WERI-Rb-1 (cell line): ENCODE measurements at regions not wholly inside any gene's neighbourhood (a gene's known extent, or its start where the extent isn't known, plus 50 kb on each side); places are given as distances from the start of the nearest gene placed in this dataset.

Experiments
- DNase-seq: peaks from one replicate; pipeline ENCODE4 v3.0.0-alpha.2; 2020
- H3K27ac ChIP-seq: fragments of 250-450 bp; sonication (Bioruptor Pico); 2 replicates; pipeline ENCODE4 v1.5.1; 2020; ENCODE audit warnings: mild to moderate bottlenecking, moderate library complexity
- H3K27me3 ChIP-seq: fragments of 250-450 bp; sonication (Bioruptor Pico); 2 replicates; pipeline ENCODE4 v1.5.1; 2021; ENCODE audit warnings: mild to moderate bottlenecking, low read depth, moderate library complexity; ENCODE audit not compliant: insufficient read depth, severe bottlenecking
- H3K36me3 ChIP-seq: fragments of 250-450 bp; sonication (Bioruptor Pico); 2 replicates; pipeline ENCODE4 v1.5.1; 2020; ENCODE audit warnings: mild to moderate bottlenecking, moderate library complexity
- H3K4me3 ChIP-seq: 2 replicates; pipeline ENCODE4 v1.5.1; 2011; ENCODE audit warnings: low read depth, mild to moderate bottlenecking, control low read depth, low read length
- H3K9me3 ChIP-seq: fragments of 250-450 bp; sonication (Bioruptor Pico); 2 replicates; pipeline ENCODE4 v1.5.1; 2021; ENCODE audit warnings: mild to moderate bottlenecking, moderate library complexity; ENCODE audit not compliant: severe bottlenecking
- TF ChIP-seq, protein P1 (sequence below): IDR thresholded peaks from 2 replicates; pipeline ENCODE4 v1.5.1; 2011; ENCODE audit warnings: low read depth, mild to moderate bottlenecking, control low read depth, inconsistent platforms, low read length

DNA sequence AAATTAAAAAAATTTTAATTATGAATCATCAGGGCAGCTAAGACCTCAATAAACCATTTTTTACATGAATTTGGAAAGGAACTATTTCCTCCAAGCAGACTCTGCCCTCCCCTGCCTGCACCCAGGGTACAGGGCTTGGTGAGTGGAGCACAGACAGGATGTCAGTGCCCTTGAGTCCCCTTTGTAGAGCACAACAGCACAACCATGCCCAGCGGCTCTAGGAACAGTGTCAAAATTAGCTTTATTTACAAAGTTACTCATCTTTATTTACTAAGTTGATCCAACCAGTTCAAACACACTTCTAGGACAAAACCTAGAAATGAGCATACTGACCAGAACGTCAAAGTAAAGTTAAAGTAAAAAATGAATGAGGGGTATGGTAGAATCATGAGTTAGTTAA is 90.6 kb upstream of the TSC22D2 start:
- DNase-seq = no peak
- Histone ChIP-seq H3K27ac (no peak overlapping the region), H3K27me3 (no peaks in the 10 kb centered on the region), H3K4me3 (no peak overlapping the region), H3K36me3 (no peaks in the 10 kb centered on the region), H3K9me3 (no peaks in the 10 kb centered on the region)
- TF ChIP-seq, protein P1, sequence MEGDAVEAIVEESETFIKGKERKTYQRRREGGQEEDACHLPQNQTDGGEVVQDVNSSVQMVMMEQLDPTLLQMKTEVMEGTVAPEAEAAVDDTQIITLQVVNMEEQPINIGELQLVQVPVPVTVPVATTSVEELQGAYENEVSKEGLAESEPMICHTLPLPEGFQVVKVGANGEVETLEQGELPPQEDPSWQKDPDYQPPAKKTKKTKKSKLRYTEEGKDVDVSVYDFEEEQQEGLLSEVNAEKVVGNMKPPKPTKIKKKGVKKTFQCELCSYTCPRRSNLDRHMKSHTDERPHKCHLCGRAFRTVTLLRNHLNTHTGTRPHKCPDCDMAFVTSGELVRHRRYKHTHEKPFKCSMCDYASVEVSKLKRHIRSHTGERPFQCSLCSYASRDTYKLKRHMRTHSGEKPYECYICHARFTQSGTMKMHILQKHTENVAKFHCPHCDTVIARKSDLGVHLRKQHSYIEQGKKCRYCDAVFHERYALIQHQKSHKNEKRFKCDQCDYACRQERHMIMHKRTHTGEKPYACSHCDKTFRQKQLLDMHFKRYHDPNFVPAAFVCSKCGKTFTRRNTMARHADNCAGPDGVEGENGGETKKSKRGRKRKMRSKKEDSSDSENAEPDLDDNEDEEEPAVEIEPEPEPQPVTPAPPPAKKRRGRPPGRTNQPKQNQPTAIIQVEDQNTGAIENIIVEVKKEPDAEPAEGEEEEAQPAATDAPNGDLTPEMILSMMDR = no peak

DNA sequence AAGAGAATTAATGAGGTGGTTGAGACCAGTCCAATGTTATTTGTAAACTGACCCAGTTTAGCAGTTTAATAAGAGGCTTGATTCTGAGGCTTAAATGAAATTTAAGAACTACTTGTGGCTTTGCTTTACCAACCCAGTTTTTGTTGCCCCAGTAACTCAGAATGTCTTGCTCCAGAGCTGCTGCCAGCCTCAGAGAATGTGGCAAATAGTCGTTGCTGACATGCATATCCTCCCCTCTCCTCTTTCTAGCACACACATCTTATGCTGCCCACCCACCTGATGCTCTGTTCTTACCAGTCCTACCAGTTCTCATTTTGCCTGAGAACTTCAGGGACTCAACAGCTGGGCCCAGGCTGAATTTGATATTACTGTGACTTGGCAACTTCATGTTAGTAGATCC is 92.4 kb upstream of the TSC22D2 start:
- Histone ChIP-seq H3K4me3 (no peak overlapping the region), H3K27ac (no peak overlapping the region), H3K36me3 (no peaks in the 10 kb centered on the region), H3K27me3 (no peaks in the 10 kb centered on the region), H3K9me3 (no peaks in the 10 kb centered on the region)
- TF ChIP-seq, protein P1 = no peak
- DNase-seq = no peak

DNA sequence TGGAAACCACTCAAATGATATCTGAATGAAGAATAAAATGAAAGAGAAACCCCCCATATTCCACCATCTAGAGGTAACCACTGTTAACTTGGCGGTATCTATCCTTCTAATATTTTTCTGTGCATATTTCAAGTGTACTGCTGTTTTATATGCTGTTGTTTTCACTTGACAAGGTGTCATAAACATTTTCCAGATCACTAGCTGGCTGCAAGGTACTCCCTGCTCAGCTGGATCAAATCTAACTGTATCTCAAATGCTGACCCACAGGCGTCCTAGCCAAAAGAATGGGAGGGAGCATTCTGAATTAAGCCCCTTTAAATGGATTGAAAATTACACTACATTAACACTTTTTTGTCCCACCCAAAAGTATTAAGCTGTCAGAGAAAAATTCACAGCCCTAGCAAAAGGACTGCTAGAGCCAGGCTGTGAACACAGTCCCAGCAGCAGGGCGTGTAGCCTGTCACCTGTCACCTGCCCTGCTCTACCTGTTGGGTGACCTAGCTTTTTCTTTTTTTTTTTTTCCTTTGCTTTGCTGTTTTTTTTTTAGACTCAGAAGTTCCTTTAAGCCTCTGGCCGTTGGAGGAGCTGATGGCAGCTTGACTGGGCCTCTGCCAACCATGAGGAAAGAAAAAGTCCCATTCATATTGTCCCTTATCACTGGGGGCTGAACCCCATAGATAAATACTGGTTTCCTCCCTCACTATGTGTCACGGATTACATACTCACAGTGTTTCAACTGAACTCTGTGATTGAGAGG is 93.7 kb upstream of the TSC22D2 start:
- no peaks in the 10 kb centered on the region for H3K36me3 ChIP-seq
- no peaks in the 10 kb centered on the region for H3K9me3 ChIP-seq
- no peak overlapping the region for H3K4me3 ChIP-seq
- no peaks in the 10 kb centered on the region for H3K27me3 ChIP-seq
- DNase-seq = no peak
- no peak overlapping the region for H3K27ac ChIP-seq
- TF ChIP-seq, protein P1 = no peak

DNA sequence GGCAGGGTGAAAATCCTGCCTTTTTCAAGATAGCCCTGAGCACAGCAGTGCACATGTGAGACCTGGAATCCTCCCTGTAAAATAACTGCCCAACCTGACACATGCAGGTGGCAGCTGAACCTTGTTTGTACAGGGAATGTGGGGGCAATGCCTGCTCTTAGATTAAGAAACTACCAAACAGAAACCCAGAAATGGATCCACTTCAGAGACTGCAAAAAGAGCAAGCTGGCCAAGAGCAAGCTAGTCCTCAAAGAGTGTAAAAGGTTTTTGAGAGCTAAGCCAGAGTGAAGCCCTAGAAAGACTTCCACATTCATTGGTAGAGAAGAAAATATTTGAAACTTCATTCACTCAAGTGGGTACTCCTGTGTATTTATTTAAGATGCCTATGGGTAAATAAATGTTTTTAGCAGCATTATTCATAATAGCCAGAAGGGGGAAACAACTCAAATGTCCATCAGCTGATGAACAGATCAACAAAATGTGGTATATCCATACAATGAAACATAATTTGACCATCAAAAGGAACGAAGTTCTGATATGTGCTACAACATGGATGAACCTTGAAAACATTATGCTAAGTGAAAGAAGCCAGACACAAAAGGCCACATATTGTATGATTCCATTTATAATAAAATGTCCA is 96.0 kb upstream of the TSC22D2 start:
- no peaks in the 10 kb centered on the region for H3K36me3 ChIP-seq
- H3K27me3 ChIP-seq = no peaks in the 10 kb centered on the region
- no peak overlapping the region for H3K27ac ChIP-seq
- H3K9me3 ChIP-seq = no peaks in the 10 kb centered on the region
- TF ChIP-seq, protein P1 = no peak
- no peak overlapping the region for H3K4me3 ChIP-seq
- no peak for DNase-seq

DNA sequence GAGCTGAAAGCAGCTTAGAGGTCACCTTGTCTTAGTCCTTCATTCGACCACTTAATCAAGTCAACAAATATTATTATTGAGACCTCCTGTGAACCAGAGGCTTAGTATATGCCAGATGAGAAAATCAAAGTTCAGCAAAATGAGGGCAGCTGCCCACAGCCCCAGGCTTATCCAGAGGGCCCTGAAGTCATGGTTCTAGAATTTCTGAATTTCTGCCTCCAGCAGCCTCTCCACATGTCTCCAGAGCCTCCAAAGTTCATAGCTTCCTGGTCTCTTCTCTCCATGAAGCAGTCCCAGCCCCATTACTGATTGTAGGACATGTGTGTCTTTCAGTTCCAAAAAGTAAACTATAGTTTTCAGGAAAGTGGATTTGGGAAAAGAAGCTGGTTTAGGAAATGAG is 96.9 kb upstream of the TSC22D2 start:
- no peak overlapping the region for H3K27ac ChIP-seq
- TF ChIP-seq, protein P1 = no peak
- H3K27me3 ChIP-seq = no peaks in the 10 kb centered on the region
- no peak overlapping the region for H3K4me3 ChIP-seq
- H3K9me3 ChIP-seq = no peaks in the 10 kb centered on the region
- no peaks in the 10 kb centered on the region for H3K36me3 ChIP-seq
- no peak for DNase-seq

DNA sequence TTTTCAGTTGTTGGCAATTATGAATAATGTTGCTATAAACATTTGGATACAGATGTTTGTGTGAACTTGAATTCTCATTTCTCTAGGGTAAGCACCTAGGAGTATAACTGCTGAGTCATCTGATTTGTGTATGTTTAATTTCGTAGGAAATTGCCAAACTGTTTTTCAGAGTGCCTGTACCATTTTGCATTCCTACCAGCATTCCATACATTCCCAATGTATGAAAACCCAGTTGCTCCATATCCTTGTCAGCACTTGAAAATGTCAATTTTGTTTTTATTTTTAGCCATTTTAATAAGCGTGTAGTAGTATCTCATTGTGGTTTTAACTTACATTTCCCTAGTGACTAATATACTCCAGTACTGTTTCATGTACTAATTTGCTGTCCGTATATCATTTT is 98.5 kb upstream of the TSC22D2 start:
- no peak for DNase-seq

More for the DNA sequence above, 98.5 kb upstream of the TSC22D2 start:
- TF ChIP-seq, protein P1 = no peak
- no peaks in the 10 kb centered on the region for H3K9me3 ChIP-seq
- H3K27ac ChIP-seq = no peak overlapping the region
- no peaks in the 10 kb centered on the region for H3K36me3 ChIP-seq
- H3K4me3 ChIP-seq = no peak overlapping the region
- H3K27me3 ChIP-seq = no peaks in the 10 kb centered on the region
